T-helper 1 cell treated with Interleukin-12 subunit alpha and Interleukin-12 subunit beta and Interleukin-4 antibody, amounts not matched to agents 30 μg/mL and 1 μg/mL, for 36 hours (primary cell): ENCODE measurements at regions not wholly inside any gene's neighbourhood (a gene's known extent, or its start where the extent isn't known, plus 50 kb on each side); places are given as distances from the start of the nearest gene placed in this dataset.

Experiments
- H3K27ac Mint-ChIP-seq: one replicate; pipeline ENCODE4 v1.8.0; 2021; ENCODE audit warnings: mild to moderate bottlenecking, mixed read lengths
- H3K27me3 Mint-ChIP-seq: one replicate; pipeline ENCODE4 v1.8.0; 2021; ENCODE audit warnings: low read depth, mixed read lengths
- H3K36me3 Mint-ChIP-seq: one replicate; pipeline ENCODE4 v1.8.0; 2021; ENCODE audit warnings: low read depth, mixed read lengths
- H3K4me1 Mint-ChIP-seq: one replicate; pipeline ENCODE4 v1.8.0; 2021; ENCODE audit warnings: low read depth, mixed read lengths
- H3K4me3 Mint-ChIP-seq: one replicate; pipeline ENCODE4 v1.8.0; 2021; ENCODE audit warnings: mild to moderate bottlenecking, moderate library complexity, mixed read lengths
- H3K9me3 Mint-ChIP-seq: one replicate; pipeline ENCODE4 v1.8.0; 2021; ENCODE audit warnings: mixed read lengths

DNA sequence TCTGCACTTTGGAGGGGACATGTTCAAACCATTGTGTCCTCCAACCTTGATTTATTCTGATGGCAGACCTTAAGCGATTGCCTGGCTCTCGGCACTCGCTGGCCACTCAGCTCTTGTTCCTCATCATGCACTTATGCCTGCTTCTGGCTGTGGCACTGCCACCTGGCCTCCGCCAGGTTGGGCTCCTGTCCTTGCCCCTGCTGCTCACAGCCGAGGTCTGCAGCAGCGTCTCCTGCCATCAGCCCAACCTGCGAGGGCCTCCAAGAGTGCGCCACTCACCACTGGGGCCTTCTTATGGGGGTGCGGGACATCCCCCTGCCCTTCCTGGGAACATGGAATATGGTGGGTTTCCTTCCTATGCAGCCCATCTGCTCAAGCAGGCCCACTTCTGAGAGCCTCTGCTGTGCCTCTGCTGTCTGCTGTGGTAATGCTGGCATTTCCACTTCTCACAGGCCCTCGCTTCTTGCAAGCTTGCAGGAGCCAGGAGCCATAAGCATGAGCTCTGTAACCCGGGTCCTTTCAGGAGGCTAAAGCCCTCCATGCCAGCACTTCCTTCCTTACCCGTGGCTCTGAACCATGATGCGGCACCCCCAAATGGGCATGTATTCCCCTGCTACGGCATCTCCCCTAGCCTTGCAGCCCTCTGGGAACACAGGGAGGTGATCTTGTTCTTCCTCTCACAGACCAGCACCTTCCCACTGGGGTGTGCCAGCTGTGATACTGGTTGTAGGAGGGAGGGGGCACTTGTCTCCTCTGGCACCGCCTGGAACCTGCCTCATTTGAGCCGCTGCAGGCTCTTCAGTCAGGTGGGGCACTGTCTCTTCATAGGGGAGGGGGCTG is 58.6 kb upstream of the HS6ST1 start:
- Mint-ChIP-seq H3K27me3 (peaks cover 4% of the 10 kb centered on the region), H3K9me3 (no peaks in the 10 kb centered on the region), H3K4me3 (no peak overlapping the region), H3K27ac (no peak overlapping the region), H3K36me3 (no peaks in the 10 kb centered on the region), H3K4me1 (peaks cover 8% of the 10 kb centered on the region)

DNA sequence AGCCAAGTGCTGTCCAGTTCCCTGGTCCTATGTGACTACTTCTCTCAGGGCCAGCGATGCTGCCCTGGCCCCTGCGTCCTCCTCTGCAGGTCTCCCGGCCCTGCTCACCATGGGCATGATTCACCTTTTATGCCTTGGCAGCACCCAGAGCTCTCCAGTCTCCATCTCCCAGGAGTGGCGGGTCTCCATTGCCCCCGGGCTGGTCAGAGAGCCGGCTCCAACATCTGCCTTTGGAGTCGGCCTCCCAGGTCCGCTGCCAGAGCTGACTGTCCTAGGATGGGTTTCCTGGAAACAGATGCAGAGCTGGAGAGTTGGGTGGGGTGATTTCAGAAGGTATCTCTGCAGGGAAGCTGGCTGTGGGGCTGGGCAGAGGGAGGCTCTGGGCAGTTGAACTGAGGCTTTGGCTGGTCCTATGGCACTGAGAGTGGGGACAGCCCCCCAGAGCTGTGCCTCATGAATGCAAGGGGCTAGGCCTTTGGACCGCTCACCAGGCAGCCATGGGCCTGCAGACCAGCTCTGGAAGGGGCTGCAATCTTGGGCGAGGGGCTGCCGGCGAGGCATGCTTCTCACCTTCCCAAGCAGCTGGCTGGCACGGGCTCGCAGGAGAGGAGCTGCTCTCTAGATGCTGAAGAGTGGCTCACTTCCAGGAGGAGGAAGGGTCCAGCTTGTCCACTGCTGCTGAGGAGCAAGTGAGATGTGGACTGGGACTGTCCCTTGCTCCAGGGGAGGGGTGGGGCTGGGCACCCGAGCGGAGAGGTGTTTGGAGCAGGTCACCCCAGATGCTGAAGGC is 59.8 kb upstream of the HS6ST1 start:
- Mint-ChIP-seq H3K36me3 (no peaks in the 10 kb centered on the region), H3K27me3 (no peaks in the 10 kb centered on the region), H3K27ac (no peak overlapping the region), H3K4me1 (peaks cover 3% of the 10 kb centered on the region), H3K4me3 (no peak overlapping the region), H3K9me3 (no peaks in the 10 kb centered on the region)

GRCh38 chr2:128379021-128380015 is 60.6 kb upstream of the HS6ST1 start:
- no peaks in the 10 kb centered on the region for H3K36me3 Mint-ChIP-seq
- H3K27ac Mint-ChIP-seq, result no peak overlapping the region
- H3K4me3 Mint-ChIP-seq, result no peak overlapping the region
- H3K27me3 Mint-ChIP-seq, result no peaks in the 10 kb centered on the region
- peaks cover 3% of the 10 kb centered on the region for H3K4me1 Mint-ChIP-seq
- no peaks in the 10 kb centered on the region for H3K9me3 Mint-ChIP-seq

DNA sequence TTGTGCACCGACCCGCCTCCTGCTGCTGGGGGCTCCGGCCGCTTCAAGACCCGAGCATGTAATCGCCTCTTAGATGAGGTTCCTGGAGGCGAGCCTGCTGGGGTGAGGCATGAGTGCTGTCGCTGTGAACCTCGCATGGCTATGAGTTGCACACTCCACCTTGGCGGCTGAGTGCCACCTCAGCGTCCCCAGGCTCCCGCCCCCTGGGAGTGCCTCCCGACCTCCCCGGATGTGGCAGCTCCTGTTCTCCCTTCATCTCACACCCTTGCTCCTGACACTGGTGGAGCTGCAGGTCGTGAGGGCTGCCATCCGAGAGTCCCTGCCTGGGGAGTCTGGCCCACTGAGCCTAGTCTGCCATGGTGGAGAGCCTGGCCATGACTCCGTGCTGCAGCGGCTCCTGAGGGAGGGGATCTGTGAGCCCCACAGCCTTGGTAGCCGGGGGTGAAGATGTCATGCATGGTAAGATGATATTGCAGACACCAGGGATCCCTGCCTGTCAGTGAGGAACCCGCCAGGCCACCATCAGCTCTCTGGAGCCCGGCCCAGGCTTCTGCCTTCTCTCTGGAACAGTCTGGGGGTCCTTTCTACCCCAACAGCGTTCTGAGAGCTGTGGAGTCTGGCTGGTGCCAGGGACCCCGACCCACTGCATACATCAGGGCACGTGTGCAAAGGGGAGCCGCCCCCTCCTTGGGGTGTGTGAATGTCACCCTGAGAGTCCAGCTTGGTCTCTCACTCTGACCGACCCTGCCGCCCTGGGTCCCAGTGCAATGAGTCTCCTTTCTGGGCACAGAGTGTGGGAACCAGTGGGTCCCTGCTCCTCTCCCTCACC is 61.6 kb upstream of the HS6ST1 start:
- Mint-ChIP-seq H3K27ac (no peak overlapping the region), H3K4me1 (peaks cover 3% of the 10 kb centered on the region), H3K4me3 (no peak overlapping the region), H3K36me3 (no peaks in the 10 kb centered on the region), H3K27me3 (no peaks in the 10 kb centered on the region), H3K9me3 (no peaks in the 10 kb centered on the region)

DNA sequence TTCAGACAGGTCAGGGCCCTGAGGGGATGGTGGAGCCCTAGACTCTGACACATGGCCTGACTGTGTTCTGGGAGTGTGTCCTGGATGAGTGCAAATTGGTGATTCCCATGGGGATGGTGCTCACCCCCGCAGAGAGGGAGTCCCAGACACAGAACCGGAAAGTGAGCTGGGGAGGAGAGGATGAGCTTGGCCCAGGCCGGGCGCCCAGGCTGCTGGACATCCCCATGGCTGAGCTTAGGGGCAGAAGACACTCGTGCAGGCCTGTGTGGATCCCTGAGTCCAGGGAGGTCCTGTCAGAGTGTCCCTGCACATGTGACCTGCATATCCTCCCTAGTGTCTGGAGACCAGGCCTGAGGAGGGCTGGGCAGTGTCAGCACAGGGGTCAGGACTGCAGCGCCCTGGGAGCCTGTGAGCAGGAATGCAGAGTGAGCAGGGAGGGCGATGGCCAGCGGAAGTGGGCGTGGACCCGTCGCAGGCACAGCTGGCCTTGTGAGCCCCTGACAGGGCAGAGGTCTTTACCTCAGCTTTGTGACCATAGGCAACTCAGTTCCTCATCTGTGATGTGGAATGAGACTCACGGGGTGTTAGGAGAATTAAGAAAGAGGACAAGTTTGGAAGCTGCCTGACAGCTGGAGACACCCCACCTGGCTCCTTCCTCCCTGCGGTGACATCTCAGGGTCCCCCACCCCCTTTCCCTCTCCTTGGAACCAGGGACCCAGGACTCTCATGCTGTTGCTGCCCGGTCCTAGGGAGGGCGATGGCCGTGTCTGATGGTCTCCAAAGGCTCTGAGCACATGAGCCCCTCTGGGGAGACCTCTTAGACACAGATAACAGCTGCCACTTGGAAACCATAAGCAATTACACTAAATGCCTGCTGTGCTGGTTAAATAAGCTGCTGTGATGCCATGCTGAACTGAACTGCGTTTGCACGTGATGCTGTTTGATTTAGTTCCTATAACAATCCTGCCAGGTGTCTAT is 62.6 kb upstream of the HS6ST1 start:
- Mint-ChIP-seq H3K36me3 (no peaks in the 10 kb centered on the region), H3K4me1 (peaks cover 3% of the 10 kb centered on the region), H3K27ac (no peak overlapping the region), H3K4me3 (no peak overlapping the region), H3K27me3 (no peaks in the 10 kb centered on the region), H3K9me3 (no peaks in the 10 kb centered on the region)

DNA sequence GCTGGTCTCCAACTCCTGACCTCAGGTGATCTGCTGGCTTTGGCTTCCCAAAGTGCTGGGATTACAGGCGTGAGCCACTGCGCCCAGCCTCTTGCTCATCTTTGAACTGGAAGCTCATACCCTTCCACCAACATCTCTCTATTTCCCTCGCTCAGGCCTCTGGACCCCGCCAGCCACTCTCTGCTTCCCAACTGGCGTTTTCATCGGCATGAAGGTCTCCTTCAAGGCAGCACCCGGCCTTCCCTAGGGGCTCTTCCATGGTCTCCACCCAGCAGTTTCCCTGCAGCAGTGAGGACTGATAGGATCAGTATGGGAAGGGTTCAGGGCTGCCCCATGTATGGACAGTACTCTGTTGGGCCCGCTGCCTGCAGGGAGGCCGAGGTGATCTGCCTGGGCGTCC is 65.8 kb upstream of the HS6ST1 start:
- H3K27me3 Mint-ChIP-seq, result no peaks in the 10 kb centered on the region
- no peak overlapping the region for H3K4me3 Mint-ChIP-seq
- H3K4me1 Mint-ChIP-seq, result peaks cover 3% of the 10 kb centered on the region
- H3K9me3 Mint-ChIP-seq, result no peaks in the 10 kb centered on the region
- H3K27ac Mint-ChIP-seq, result no peak overlapping the region
- no peaks in the 10 kb centered on the region for H3K36me3 Mint-ChIP-seq

- Mint-ChIP-seq H3K36me3 (no peaks in the 10 kb centered on the region), H3K4me3 (no peak overlapping the region), H3K27ac (no peak overlapping the region), H3K4me1 (peaks cover 3% of the 10 kb centered on the region), H3K9me3 (no peaks in the 10 kb centered on the region), H3K27me3 (no peaks in the 10 kb centered on the region)
Observed at GRCh38 chr2:128384956-128385355, 66.3 kb upstream of the HS6ST1 start.

GRCh38 chr2:128385365-128385764 is 66.7 kb upstream of the HS6ST1 start:
- peaks cover 3% of the 10 kb centered on the region for H3K4me1 Mint-ChIP-seq
- H3K36me3 Mint-ChIP-seq, result no peaks in the 10 kb centered on the region

DNA sequence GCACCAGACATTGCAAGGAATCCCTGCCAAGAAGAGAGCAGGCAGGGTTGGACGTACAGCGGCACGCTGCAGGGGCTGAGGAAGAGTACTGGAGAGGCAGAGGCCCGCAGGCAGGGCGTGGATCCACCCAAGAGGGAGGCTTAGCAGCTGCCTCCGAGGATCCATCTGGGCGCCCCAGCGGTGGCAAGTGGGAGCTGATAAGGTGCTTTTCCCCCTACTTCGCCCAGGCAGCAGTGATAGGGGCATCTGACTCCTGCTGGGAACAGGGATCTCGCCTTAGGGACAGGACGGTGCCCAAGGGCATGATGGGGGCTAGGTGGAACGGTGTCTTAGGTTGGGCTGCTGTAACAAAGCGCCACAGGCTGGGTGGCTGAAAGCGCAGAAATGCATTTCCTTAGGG is 67.4 kb upstream of the HS6ST1 start:
- Mint-ChIP-seq H3K9me3 (no peaks in the 10 kb centered on the region), H3K27ac (no peak overlapping the region), H3K4me3 (no peak overlapping the region), H3K4me1 (peaks cover 3% of the 10 kb centered on the region), H3K36me3 (no peaks in the 10 kb centered on the region), H3K27me3 (no peaks in the 10 kb centered on the region)

More at GRCh38 chr2:128385365-128385764, 66.7 kb upstream of the HS6ST1 start:
- Mint-ChIP-seq H3K4me3 (no peak overlapping the region), H3K27me3 (no peaks in the 10 kb centered on the region), H3K27ac (no peak overlapping the region), H3K9me3 (no peaks in the 10 kb centered on the region)

DNA sequence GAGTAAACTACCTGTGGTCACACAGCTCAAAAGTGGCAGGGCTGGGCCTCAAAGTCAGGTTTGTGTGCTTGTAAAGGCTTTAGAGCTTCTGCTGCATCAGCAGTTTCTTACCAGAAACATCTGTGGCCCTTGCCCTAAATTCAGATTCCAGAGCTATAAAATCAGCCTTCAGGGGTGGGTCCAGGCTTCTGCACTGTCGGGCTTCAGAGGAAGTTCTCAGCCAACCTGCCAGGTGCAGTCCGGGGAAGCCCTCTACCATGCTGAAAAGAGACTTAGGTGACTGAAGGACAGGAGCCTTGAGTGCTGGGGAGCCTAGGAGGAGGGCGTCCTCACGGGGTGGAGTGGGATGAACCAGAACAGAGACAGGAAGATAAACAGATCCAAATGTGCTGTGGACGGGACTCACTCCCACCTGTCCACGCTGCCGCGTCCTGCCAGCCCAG is 69.9 kb upstream of the HS6ST1 start:
- Mint-ChIP-seq H3K4me1 (no peaks in the 10 kb centered on the region), H3K4me3 (no peak overlapping the region), H3K27me3 (no peaks in the 10 kb centered on the region), H3K36me3 (no peaks in the 10 kb centered on the region), H3K9me3 (no peaks in the 10 kb centered on the region), H3K27ac (no peak overlapping the region)

GRCh38 chr2:128389388-128390086 is 70.9 kb upstream of the HS6ST1 start:
- H3K9me3 Mint-ChIP-seq, result no peaks in the 10 kb centered on the region
- H3K27ac Mint-ChIP-seq, result no peak overlapping the region
- H3K4me3 Mint-ChIP-seq, result no peak overlapping the region

GRCh38 chr2:128390256-128390990 is 71.8 kb upstream of the HS6ST1 start:
- H3K9me3 Mint-ChIP-seq, result no peaks in the 10 kb centered on the region
- no peaks in the 10 kb centered on the region for H3K27me3 Mint-ChIP-seq
- no peak overlapping the region for H3K27ac Mint-ChIP-seq
- no peaks in the 10 kb centered on the region for H3K36me3 Mint-ChIP-seq
- H3K4me1 Mint-ChIP-seq, result no peaks in the 10 kb centered on the region
- H3K4me3 Mint-ChIP-seq, result no peak overlapping the region

More at GRCh38 chr2:128389388-128390086, 70.9 kb upstream of the HS6ST1 start:
- Mint-ChIP-seq H3K36me3 (no peaks in the 10 kb centered on the region), H3K27me3 (no peaks in the 10 kb centered on the region), H3K4me1 (no peaks in the 10 kb centered on the region)
